Testis (tissue), 2 donors: ENCODE measurements at regions not wholly inside any gene's neighbourhood (a gene's known extent, or its start where the extent isn't known, plus 50 kb on each side); places are given as distances from the start of the nearest gene placed in this dataset.

Source experiments
- DNase-seq: peaks from one replicate; pipeline ENCODE4 v3.0.0-alpha.2; 2019
- H3K27ac ChIP-seq, 2 donors: fragments of 200-600 bp; sonication (generic); one replicate each; pipeline ENCODE4 v1.5.1; 2019
- H3K27me3 ChIP-seq: fragments of 200-600 bp; sonication (generic); one replicate; pipeline ENCODE4 v1.5.1; 2019
- H3K36me3 ChIP-seq: fragments of 200-600 bp; sonication (generic); one replicate; pipeline ENCODE4 v1.5.1; 2017; ENCODE audit warnings: low read depth; ENCODE audit errors: missing control alignments
- H3K4me1 ChIP-seq: fragments of 200-600 bp; sonication (generic); one replicate; pipeline ENCODE4 v1.5.1; 2019
- H3K4me3 ChIP-seq, 2 donors: fragments of 200-600 bp; sonication (generic); one replicate each; pipeline ENCODE4 v1.5.1; 2017 to 2019
- H3K9me3 ChIP-seq: fragments of 200-600 bp; sonication (generic); one replicate; pipeline ENCODE4 v1.5.1; 2017
- CTCF ChIP-seq, 3 experiments: fragments of 450-650 bp in 2 of 3; fragments of 200-600 bp in 1 of 3; sonication (generic) in 1 of 3; IDR thresholded peaks; one replicate each; pipeline ENCODE4 v1.5.1; 2016 to 2019; ENCODE audit warnings: antibody characterized with exemption in 3 of 3, mild to moderate bottlenecking in 2 of 3, moderate library complexity in 1 of 3
- POLR2A ChIP-seq: fragments of 450-650 bp; IDR thresholded peaks from one replicate; pipeline ENCODE4 v1.6.1; 2017; ENCODE audit warnings: antibody characterized with exemption, mild to moderate bottlenecking, moderate library complexity
- WGBS, 2 donors: methylation state at CpG; one replicate each; pipeline ENCODE4 v1.1.5; 2018; 5-methylcytosine and 5-hydroxymethylcytosine counted together
- intact Hi-C: fragments of 100-400 bp; cut with DNase I; formaldehyde crosslinking; loops from one replicate; pipeline ENCODE4 v1.15.1; 2023; ENCODE audit warnings: low total_unique reads

GRCh38 chr3:117892431-117892841 lies 1142.2 kb downstream of the IGSF11 start:
- Histone ChIP-seq H3K36me3 (no peaks in the 10 kb centered on the region), H3K4me1 (no peaks in the 10 kb centered on the region), H3K27ac (no peak overlapping the region), H3K9me3 (no peaks in the 10 kb centered on the region), H3K4me3 (no peak overlapping the region), H3K27me3 (no peaks in the 10 kb centered on the region)
- no peak for DNase-seq
- TF ChIP-seq CTCF (IDR thresholded peaks at IDR 0.05) (no peak), POLR2A (no peak)
- WGBS, 2 donors: 55% methylated on average over 3 of the region's 3 CpGs
- intact Hi-C loops: no loop called here

GRCh38 chr3:117893001-117893400 lies 1141.6 kb downstream of the IGSF11 start:
- no peaks in the 10 kb centered on the region for H3K4me1 ChIP-seq
- no peaks in the 10 kb centered on the region for H3K9me3 ChIP-seq
- DNase-seq: no peak
- TF ChIP-seq CTCF (IDR thresholded peaks at IDR 0.05) (no peak), POLR2A (no peak)
- intact Hi-C loops: no loop called here
- no peaks in the 10 kb centered on the region for H3K27me3 ChIP-seq
- no peaks in the 10 kb centered on the region for H3K36me3 ChIP-seq
- no peak overlapping the region for H3K27ac ChIP-seq
- no peak overlapping the region for H3K4me3 ChIP-seq

GRCh38 chr3:117893638-117894037 lies 1141.0 kb downstream of the IGSF11 start:
- Histone ChIP-seq H3K4me3 (no peak overlapping the region), H3K36me3 (no peaks in the 10 kb centered on the region), H3K4me1 (no peaks in the 10 kb centered on the region), H3K27me3 (no peaks in the 10 kb centered on the region), H3K9me3 (no peaks in the 10 kb centered on the region), H3K27ac (no peak overlapping the region)
- TF ChIP-seq POLR2A (no peak), CTCF (IDR thresholded peaks at IDR 0.05) (no peak)
- DNase-seq: no peak
- intact Hi-C loops: no loop called here
- 73 to 91% methylated on average over 2 of the region's 2 CpGs for WGBS, 2 donors

- Histone ChIP-seq H3K27ac (no peak overlapping the region), H3K4me3 (no peak overlapping the region), H3K36me3 (no peaks in the 10 kb centered on the region), H3K27me3 (no peaks in the 10 kb centered on the region), H3K4me1 (no peaks in the 10 kb centered on the region), H3K9me3 (no peaks in the 10 kb centered on the region)
- TF ChIP-seq POLR2A (no peak), CTCF (IDR thresholded peaks at IDR 0.05) (peak; percentile 15 to 37 (median 27))
- DNase-seq: no peak
- WGBS, 2 donors: 61 to 72% methylated on average over 6 of the region's 6 CpGs
- intact Hi-C loops: no loop called here
Measured at GRCh38 chr3:117898722-117899522, 1135.7 kb downstream of the IGSF11 start.

GRCh38 chr3:117903226-117903625 lies 1131.4 kb downstream of the IGSF11 start:
- Histone ChIP-seq H3K4me1 (no peaks in the 10 kb centered on the region), H3K9me3 (no peaks in the 10 kb centered on the region), H3K27ac (no peak overlapping the region), H3K36me3 (no peaks in the 10 kb centered on the region), H3K4me3 (no peak overlapping the region), H3K27me3 (no peaks in the 10 kb centered on the region)
- DNase-seq: no peak
- intact Hi-C loops: no loop called here
- no peak for TF ChIP-seq CTCF (IDR thresholded peaks at IDR 0.05)
- TF ChIP-seq POLR2A: no peak
